ENCODE measurements at regions not wholly inside any gene's neighbourhood (a gene's known extent, or its start where the extent isn't known, plus 50 kb on each side); places are given as distances from the start of the nearest gene placed in this dataset.

- TF ChIP-seq CTCF (IDR thresholded peaks at IDR 0.05): no peak
- no peak for TF ChIP-seq POLR2A (IDR thresholded peaks at IDR 0.05)
- TF ChIP-seq POLR2AphosphoS5 (IDR thresholded peaks at IDR 0.05): no peak
These were observed 148.8 kb upstream of the KIRREL3 start for GRCh38 chr11:127149410-127149809.

All from prostate gland (tissue), 2 donors.